Stomach (tissue), 8 donors: ENCODE measurements at regions not wholly inside any gene's neighbourhood (a gene's known extent, or its start where the extent isn't known, plus 50 kb on each side); places are given as distances from the start of the nearest gene placed in this dataset.

ENCODE experiments used
- DNase-seq, 2 donors: peaks; one replicate each; pipeline versions ENCODE4 v3.0.0 to v3.0.0-alpha.2; 2013 to 2019
- H3K27ac ChIP-seq, 5 donors: fragments of 200-600 bp in 4 of 5; sonication (generic) in 4 of 5; one replicate each; pipeline ENCODE4 v1.5.1; 2013 to 2019; ENCODE audit warnings: mild to moderate bottlenecking in 1 of 5, moderate library complexity in 1 of 5
- H3K27me3 ChIP-seq, 3 donors: fragments of 200-600 bp; sonication (generic); one replicate each; pipeline ENCODE4 v1.5.1; 2017 to 2019; ENCODE audit warnings: mixed run types in 1 of 3
- H3K36me3 ChIP-seq, 4 donors: fragments of 200-600 bp; sonication (generic); 1 replicate in 3 of 4; 2 replicates in 1 of 4; pipeline ENCODE4 v1.5.1; 2016 to 2019
- H3K4me1 ChIP-seq, 4 donors: fragments of 200-600 bp; sonication (generic); one replicate each; pipeline ENCODE4 v1.5.1; 2016 to 2019
- H3K4me3 ChIP-seq, 4 donors: fragments of 200-600 bp; sonication (generic) in 3 of 4; one replicate each; pipeline ENCODE4 v1.5.1; 2016 to 2019; ENCODE audit warnings: mild to moderate bottlenecking in 1 of 4
- H3K9me3 ChIP-seq, 4 donors: fragments of 200-600 bp; sonication (generic); one replicate each; pipeline ENCODE4 v1.5.1; 2016 to 2019
- CTCF ChIP-seq, 7 experiments: fragments of 450-650 bp in 4 of 7; fragments of 200-600 bp in 3 of 7; sonication (generic) in 3 of 7; IDR thresholded peaks; one replicate each; pipeline ENCODE4 v1.5.1; 2016 to 2019; ENCODE audit warnings: antibody characterized with exemption in 7 of 7, control low read depth in 2 of 7, mild to moderate bottlenecking in 1 of 7
- EP300 ChIP-seq: sonication (generic); formaldehyde crosslinking; IDR thresholded peaks from one replicate; pipeline ENCODE4 v1.6.1; 2017; ENCODE audit warnings: antibody characterized with exemption
- POLR2A ChIP-seq, 4 donors: fragments of 450-650 bp; IDR thresholded peaks; one replicate each; pipeline ENCODE4 v1.6.1; 2016; ENCODE audit warnings: antibody characterized with exemption in 4 of 4, control low read depth in 2 of 4, mild to moderate bottlenecking in 1 of 4, moderate library complexity in 1 of 4
- POLR2AphosphoS5 ChIP-seq, 3 donors: sonication (generic); formaldehyde crosslinking; IDR thresholded peaks; one replicate each; pipeline ENCODE4 v1.6.1; 2016; ENCODE audit warnings: antibody characterized with exemption in 3 of 3
- WGBS, 5 donors: extraction: QIAGEN DNeasy Blood & Tissue Kit in 3 of 5; methylation state at CpG; one replicate each; pipeline versions ENCODE4 v1.1.5 to v1.1.7; 2013 to 2018; 5-methylcytosine and 5-hydroxymethylcytosine counted together
- intact Hi-C: fragments of 100-400 bp; cut with DNase I; formaldehyde crosslinking; loops from one replicate; pipeline ENCODE4 v1.15.1; 2023; ENCODE audit warnings: low total_unique reads
- donor health status: healthy with polysubstance abuse.
- donor health status: Bipolar disorder and iron deficiency.
- donor health status: healthy.

- H3K27ac ChIP-seq, result no peak overlapping the region
- intact Hi-C loops, result no loop called here
- H3K4me1 ChIP-seq, result no peaks in the 10 kb centered on the region
- no peaks in the 10 kb centered on the region for H3K9me3 ChIP-seq
- no peak for DNase-seq
- 73 to 78% (median 74%) methylated on average over 6 of the region's 6 CpGs for WGBS, 5 donors
- no peak overlapping the region for H3K4me3 ChIP-seq
- no peaks in the 10 kb centered on the region for H3K36me3 ChIP-seq
- no peak for TF ChIP-seq POLR2A (IDR thresholded peaks at IDR 0.05)
- TF ChIP-seq EP300, result no peak
- no peak for TF ChIP-seq POLR2AphosphoS5 (IDR thresholded peaks at IDR 0.05)
- no peak for TF ChIP-seq CTCF (IDR thresholded peaks at IDR 0.05)
- no peaks in the 10 kb centered on the region for H3K27me3 ChIP-seq
These were observed 242.9 kb downstream of the VGLL3 start for GRCh38 chr3:86748015-86748414.

GRCh38 chr3:86744051-86744450 lies 246.9 kb downstream of the VGLL3 start:
- TF ChIP-seq CTCF (IDR thresholded peaks at IDR 0.05) (no peak), POLR2A (IDR thresholded peaks at IDR 0.05) (no peak), POLR2AphosphoS5 (IDR thresholded peaks at IDR 0.05) (no peak), EP300 (no peak)
- intact Hi-C loops, result no loop called here
- H3K27ac ChIP-seq, result no peak overlapping the region

GRCh38 chr3:86743233-86743632 lies 247.7 kb downstream of the VGLL3 start:
- DNase-seq, result no peak
- H3K4me3 ChIP-seq, result no peak overlapping the region
- H3K27ac ChIP-seq, result no peak overlapping the region
- H3K27me3 ChIP-seq, result no peaks in the 10 kb centered on the region
- H3K4me1 ChIP-seq, result no peaks in the 10 kb centered on the region
- no peaks in the 10 kb centered on the region for H3K9me3 ChIP-seq
- TF ChIP-seq POLR2AphosphoS5 (IDR thresholded peaks at IDR 0.05), result no peak
- no peak for TF ChIP-seq POLR2A (IDR thresholded peaks at IDR 0.05)
- H3K36me3 ChIP-seq, result no peaks in the 10 kb centered on the region
- WGBS, 5 donors, result 41 to 96% (median 62%) methylated on average over 1 of the region's 1 CpG
- intact Hi-C loops, result no loop called here

More at GRCh38 chr3:86744051-86744450, 246.9 kb downstream of the VGLL3 start:
- H3K4me1 ChIP-seq, result no peaks in the 10 kb centered on the region
- peak in 1 of 2 donors; percentile 5 for DNase-seq
- H3K4me3 ChIP-seq, result no peak overlapping the region
- H3K27me3 ChIP-seq, result no peaks in the 10 kb centered on the region
- H3K36me3 ChIP-seq, result no peaks in the 10 kb centered on the region
- no peaks in the 10 kb centered on the region for H3K9me3 ChIP-seq
- WGBS, 5 donors, result 9 to 74% (median 54%) methylated on average over 1 of the region's 1 CpG

- no peak for TF ChIP-seq EP300
- TF ChIP-seq POLR2AphosphoS5 (IDR thresholded peaks at IDR 0.05), result no peak
- no peak for TF ChIP-seq CTCF (IDR thresholded peaks at IDR 0.05)
- no peak for TF ChIP-seq POLR2A (IDR thresholded peaks at IDR 0.05)
These were observed 250.2 kb downstream of the VGLL3 start for GRCh38 chr3:86740751-86741150.

GRCh38 chr3:86739244-86739643 lies 251.7 kb downstream of the VGLL3 start:
- 72 to 77% (median 73%) methylated on average over 3 of the region's 3 CpGs for WGBS, 5 donors
- TF ChIP-seq POLR2AphosphoS5 (IDR thresholded peaks at IDR 0.05), result no peak
- TF ChIP-seq CTCF (IDR thresholded peaks at IDR 0.05), result no peak
- no peak for TF ChIP-seq POLR2A (IDR thresholded peaks at IDR 0.05)
- no peak for TF ChIP-seq EP300
- H3K27me3 ChIP-seq, result no peaks in the 10 kb centered on the region
- no peak overlapping the region for H3K27ac ChIP-seq
- no peak overlapping the region for H3K4me3 ChIP-seq
- intact Hi-C loops, result no loop called here
- DNase-seq, result no peak
- no peaks in the 10 kb centered on the region for H3K9me3 ChIP-seq
- no peaks in the 10 kb centered on the region for H3K36me3 ChIP-seq
- no peaks in the 10 kb centered on the region for H3K4me1 ChIP-seq

More at GRCh38 chr3:86740751-86741150, 250.2 kb downstream of the VGLL3 start:
- Histone ChIP-seq H3K27ac (no peak overlapping the region), H3K4me1 (no peaks in the 10 kb centered on the region), H3K9me3 (no peaks in the 10 kb centered on the region), H3K4me3 (no peak overlapping the region), H3K27me3 (no peaks in the 10 kb centered on the region), H3K36me3 (no peaks in the 10 kb centered on the region)
- intact Hi-C loops, result no loop called here
- WGBS, 5 donors, result 83 to 93% (median 86%) methylated on average over 3 of the region's 3 CpGs
- DNase-seq, result no peak
